HepG2 (cell line): ENCODE measurements at regions not wholly inside any gene's neighbourhood (a gene's known extent, or its start where the extent isn't known, plus 50 kb on each side); places are given as distances from the start of the nearest gene placed in this dataset.

Experiments
- ATAC-seq: fragments of 200-7000 bp; cut with Tn5 transposase; 3 replicates; pipeline ENCODE4 v1.9.1; 2020; ENCODE audit warnings: mild to moderate bottlenecking, moderate library complexity
- BruUV-seq: library from RNA; stranded (reverse); fragments of 400-500 nt; replicated peaks from 2 replicates; lab custom pipeline; 2021; lab: Mats Ljungman, UMichigan
- CTCF ChIA-PET: fragments of 300-600 bp; formaldehyde crosslinking; extraction: SDS; loops from one replicate; lab custom pipeline; 2021; ENCODE audit warnings: low total read pairs, inconsistent platforms, low intra/inter-chr PET ratio; lab: Yijun Ruan, JAX
- POLR2A ChIA-PET: fragments of 350-600 bp; sonication (Branson Sonifier 250); formaldehyde crosslinking; loops from one replicate; lab custom pipeline; 2020; ENCODE audit warnings: antibody characterized with exemption, inconsistent platforms; lab: Yijun Ruan, JAX
- DNase-seq: peaks from one replicate; pipeline ENCODE4 v3.0.0-alpha.2; 2015; ENCODE audit warnings: low spot score
- FAIRE-seq: peaks from 3 replicates; lab custom pipeline; 2011; peaks lifted over from hg19 to GRCh38; lab: Jason Lieb, UNC
- H2AFZ ChIP-seq: one replicate; pipeline ENCODE4 v1.6.1; 2011; ENCODE audit warnings: low read length, inconsistent platforms
- H3K27ac ChIP-seq: fragments of 300-600 bp; 3 replicates; pipeline ENCODE4 v1.8.0; 2011; ENCODE audit warnings: mixed run types, mild to moderate bottlenecking, mixed read lengths, low read length, inconsistent platforms; ENCODE audit not compliant: insufficient read depth; ENCODE audit errors: extremely low read length
- H3K27me3 ChIP-seq, 2 experiments: fragments of 200-600 bp in 1 of 2; 2 replicates in 1 of 2; 3 replicates in 1 of 2; pipeline versions ENCODE4 v1.6.0 to v1.8.0; 2011; ENCODE audit warnings: low read length in 2 of 2, mild to moderate bottlenecking in 2 of 2, moderate library complexity in 2 of 2, inconsistent platforms in 1 of 2; ENCODE audit not compliant: insufficient read depth in 2 of 2, control insufficient read depth in 1 of 2
- H3K36me3 ChIP-seq, 2 experiments: fragments of 200-600 bp in 1 of 2; replicated peaks in 1 of 2; 2 replicates in 1 of 2; 3 replicates in 1 of 2; pipeline versions ENCODE4 v1.5.1 to v1.8.0; 2011; ENCODE audit warnings: low read length in 2 of 2, inconsistent platforms in 1 of 2; ENCODE audit not compliant: insufficient read depth in 2 of 2, control insufficient read depth in 1 of 2
- H3K4me1 ChIP-seq: 2 replicates; pipeline ENCODE4 v1.5.1; 2012; ENCODE audit warnings: low read length, inconsistent platforms; ENCODE audit not compliant: insufficient read depth
- H3K4me2 ChIP-seq: 2 replicates; pipeline ENCODE4 v1.6.0; 2011; ENCODE audit warnings: low read depth, low read length, inconsistent platforms
- H3K4me3 ChIP-seq, 3 experiments: fragments of 200-600 bp in 1 of 3; sonication (generic), shearing (Covaris generic) in 1 of 3; replicated peaks in 1 of 3; 2 replicates each; pipeline ENCODE4 v1.5.1; 2011 to 2016; ENCODE audit warnings: low read length in 3 of 3, inconsistent platforms in 2 of 3, low read depth in 2 of 3, mild to moderate bottlenecking in 2 of 3, control low read depth in 1 of 3, mixed read lengths in 1 of 3; ENCODE audit not compliant: insufficient read depth in 1 of 3
- H3K79me2 ChIP-seq: one replicate; pipeline ENCODE4 v1.6.1; 2011; ENCODE audit warnings: low read length, inconsistent platforms; ENCODE audit not compliant: insufficient read depth
- H3K9ac ChIP-seq: 2 replicates; pipeline ENCODE4 v1.6.0; 2011; ENCODE audit warnings: mild to moderate bottlenecking, low read depth, low read length, inconsistent platforms; ENCODE audit not compliant: insufficient read depth
- H3K9me3 ChIP-seq: 2 replicates; pipeline ENCODE4 v1.5.1; 2012; ENCODE audit warnings: mild to moderate bottlenecking, low read length
- H4K20me1 ChIP-seq: 2 replicates; pipeline ENCODE4 v1.6.0; 2011; ENCODE audit warnings: inconsistent platforms, mild to moderate bottlenecking, low read length, moderate library complexity; ENCODE audit not compliant: insufficient read depth
- HOXD1 ChIP-seq: sonication (generic); formaldehyde crosslinking; IDR thresholded peaks from 2 replicates; pipeline ENCODE4 v1.5.0; 2020; ENCODE audit warnings: missing genetic modification reagents
- PHB2 ChIP-seq: fragments of 450-650 bp; IDR thresholded peaks from 2 replicates; pipeline ENCODE4 v1.6.1; 2018; ENCODE audit not compliant: partially characterized antibody
- POLR2G ChIP-seq: fragments of 200-400 bp; formaldehyde crosslinking; IDR thresholded peaks from 2 replicates; pipeline ENCODE4 v1.6.1; 2018; ENCODE audit warnings: mild to moderate bottlenecking, low read depth, low read length, moderate library complexity
- SMARCE1 ChIP-seq: fragments of 450-650 bp; IDR thresholded peaks from 2 replicates; pipeline ENCODE4 v1.6.1; 2017; ENCODE audit warnings: borderline replicate concordance
- STAT6 ChIP-seq: sonication (generic); formaldehyde crosslinking; IDR thresholded peaks from 2 replicates; pipeline ENCODE4 v1.4.0; 2020; ENCODE audit warnings: missing genetic modification reagents, mild to moderate bottlenecking, borderline replicate concordance
- THAP11 ChIP-seq: IDR thresholded peaks from 2 replicates; pipeline ENCODE4 v1.6.1; 2016; ENCODE audit warnings: missing biosample characterization, missing genetic modification reagents
- THRA ChIP-seq: sonication (generic); formaldehyde crosslinking; IDR thresholded peaks from 2 replicates; pipeline ENCODE4 v1.4.0; 2020; ENCODE audit warnings: missing genetic modification reagents, borderline replicate concordance
- ZKSCAN8 ChIP-seq: IDR thresholded peaks from 2 replicates; pipeline ENCODE4 v1.6.1; 2016; ENCODE audit warnings: borderline replicate concordance, missing genetic modification reagents, missing compliant biosample characterization
- ZNF18 ChIP-seq: sonication (generic); formaldehyde crosslinking; IDR thresholded peaks from 2 replicates; pipeline ENCODE4 v1.8.0; 2022; ENCODE audit warnings: mild to moderate bottlenecking, missing genetic modification reagents; ENCODE audit not compliant: insufficient replicate concordance
- ZNF20 ChIP-seq: sonication (generic); formaldehyde crosslinking; IDR thresholded peaks from 2 replicates; pipeline ENCODE4 v1.4.0; 2020; ENCODE audit warnings: mild to moderate bottlenecking, moderate library complexity, missing genetic modification reagents
- ZNF33A ChIP-seq: sonication (generic); formaldehyde crosslinking; IDR thresholded peaks from 2 replicates; pipeline ENCODE4 v1.5.1; 2020; ENCODE audit warnings: missing genetic modification reagents, mild to moderate bottlenecking, moderate library complexity, borderline replicate concordance
- ZNF546 ChIP-seq: sonication (generic); formaldehyde crosslinking; conservative IDR thresholded peaks from 2 replicates; pipeline ENCODE4 v1.8.1; 2023; ENCODE audit warnings: mild to moderate bottlenecking, missing genetic modification reagents
- ZNF7 ChIP-seq: IDR thresholded peaks from 2 replicates; pipeline ENCODE4 v1.6.1; 2016; ENCODE audit warnings: missing biosample characterization, missing genetic modification reagents
- ZNF724P ChIP-seq: sonication (generic); formaldehyde crosslinking; IDR thresholded peaks from 2 replicates; pipeline ENCODE4 v1.8.0; 2022; ENCODE audit warnings: missing genetic modification reagents, borderline replicate concordance
- ZNF781 ChIP-seq: sonication (generic); formaldehyde crosslinking; IDR thresholded peaks from 2 replicates; pipeline ENCODE4 v1.5.1; 2020; ENCODE audit warnings: borderline replicate concordance, mild to moderate bottlenecking, missing genetic modification reagents; ENCODE audit errors: not compliant biosample characterization
- WGBS: methylation state at CpG from one replicate; pipeline ENCODE4 v1.1.6; 2017; ENCODE audit warnings: low lambda C conversion rate; 5-methylcytosine and 5-hydroxymethylcytosine counted together
- in situ Hi-C: cut with HindIII; loops from 2 replicates; pipeline ENCODE4 v1.10.0; 2017; ENCODE audit warnings: low pct_unique_long_range_greater_than_20kb; ENCODE audit not compliant: extremely low pct_ligation_motif_present
- intact Hi-C: fragments of 100-400 bp; cut with micrococcal nuclease; formaldehyde crosslinking; loops from one replicate; pipeline ENCODE4 v1.10.0; 2022; ENCODE audit not compliant: unreplicated experiment
- TF ChIP-seq, protein P1 (sequence below): sonication (generic); formaldehyde crosslinking; IDR thresholded peaks from 2 replicates; pipeline ENCODE4 v1.8.0; 2022; ENCODE audit warnings: mild to moderate bottlenecking, missing genetic modification reagents, moderate library complexity
- TF ChIP-seq, protein P2 (sequence below): sonication (generic); formaldehyde crosslinking; IDR thresholded peaks from 2 replicates; pipeline ENCODE4 v1.4.0; 2020; ENCODE audit warnings: mild to moderate bottlenecking, missing genetic modification reagents

GRCh38 chrX:55356609-55357008 is 91.9 kb upstream of the PAGE3 start (continued):
- TF ChIP-seq, protein P1, sequence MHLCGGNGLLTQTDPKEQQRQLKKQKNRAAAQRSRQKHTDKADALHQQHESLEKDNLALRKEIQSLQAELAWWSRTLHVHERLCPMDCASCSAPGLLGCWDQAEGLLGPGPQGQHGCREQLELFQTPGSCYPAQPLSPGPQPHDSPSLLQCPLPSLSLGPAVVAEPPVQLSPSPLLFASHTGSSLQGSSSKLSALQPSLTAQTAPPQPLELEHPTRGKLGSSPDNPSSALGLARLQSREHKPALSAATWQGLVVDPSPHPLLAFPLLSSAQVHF (CRISPR knock-in tag): no peak
- TF ChIP-seq ZNF20: no peak
- no peak for TF ChIP-seq ZNF724P
- TF ChIP-seq STAT6 (CRISPR knock-in tag): no peak
- TF ChIP-seq, protein P2, sequence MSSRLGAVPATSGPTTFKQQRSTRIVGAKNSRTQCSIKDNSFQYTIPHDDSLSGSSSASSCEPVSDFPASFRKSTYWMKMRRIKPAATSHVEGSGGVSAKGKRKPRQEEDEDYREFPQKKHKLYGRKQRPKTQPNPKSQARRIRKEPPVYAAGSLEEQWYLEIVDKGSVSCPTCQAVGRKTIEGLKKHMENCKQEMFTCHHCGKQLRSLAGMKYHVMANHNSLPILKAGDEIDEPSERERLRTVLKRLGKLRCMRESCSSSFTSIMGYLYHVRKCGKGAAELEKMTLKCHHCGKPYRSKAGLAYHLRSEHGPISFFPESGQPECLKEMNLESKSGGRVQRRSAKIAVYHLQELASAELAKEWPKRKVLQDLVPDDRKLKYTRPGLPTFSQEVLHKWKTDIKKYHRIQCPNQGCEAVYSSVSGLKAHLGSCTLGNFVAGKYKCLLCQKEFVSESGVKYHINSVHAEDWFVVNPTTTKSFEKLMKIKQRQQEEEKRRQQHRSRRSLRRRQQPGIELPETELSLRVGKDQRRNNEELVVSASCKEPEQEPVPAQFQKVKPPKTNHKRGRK (CRISPR knock-in tag): no peak
- TF ChIP-seq ZNF33A (CRISPR knock-in tag): no peak
- no peak for TF ChIP-seq SMARCE1
- TF ChIP-seq, all 625 proteins: peak for 0

- FAIRE-seq: no peak
- H3K4me2 ChIP-seq: no peak overlapping the region
- H3K9ac ChIP-seq: no peak overlapping the region
- no peaks in the 10 kb centered on the region for H4K20me1 ChIP-seq
- intact Hi-C loops: no loop called here
- no peaks in the 10 kb centered on the region for H3K79me2 ChIP-seq
- H3K27me3 ChIP-seq: no peaks in the 10 kb centered on the region
- POLR2A ChIA-PET: no interaction called here
- in situ Hi-C loops: no loop called here
- H3K4me1 ChIP-seq: no peaks in the 10 kb centered on the region
- no peak overlapping the region for H2AFZ ChIP-seq
- no peak overlapping the region for H3K4me3 ChIP-seq
- H3K27ac ChIP-seq: no peak overlapping the region
- no peak for DNase-seq
- 0% methylated on average over 1 of the region's 1 CpG for WGBS
- CTCF ChIA-PET: no interaction called here
- BruUV-seq: no TSS peak
- no peaks in the 10 kb centered on the region for H3K36me3 ChIP-seq
- H3K9me3 ChIP-seq: no peaks in the 10 kb centered on the region
- no peak for ATAC-seq
- TF ChIP-seq ZKSCAN8 (CRISPR knock-in tag) (no peak), ZNF781 (CRISPR knock-in tag) (no peak), THRA (CRISPR knock-in tag) (no peak), THAP11 (CRISPR knock-in tag) (no peak), PHB2 (no peak), ZNF18 (CRISPR knock-in tag) (no peak), ZNF7 (CRISPR knock-in tag) (no peak), ZNF546 (no peak), POLR2G (no peak), HOXD1 (no peak)
These were observed 92.5 kb upstream of the PAGE3 start for GRCh38 chrX:55357236-55357635.
